ENCODE measurements at regions not wholly inside any gene's neighbourhood (a gene's known extent, or its start where the extent isn't known, plus 50 kb on each side); places are given as distances from the start of the nearest gene placed in this dataset.

DNA sequence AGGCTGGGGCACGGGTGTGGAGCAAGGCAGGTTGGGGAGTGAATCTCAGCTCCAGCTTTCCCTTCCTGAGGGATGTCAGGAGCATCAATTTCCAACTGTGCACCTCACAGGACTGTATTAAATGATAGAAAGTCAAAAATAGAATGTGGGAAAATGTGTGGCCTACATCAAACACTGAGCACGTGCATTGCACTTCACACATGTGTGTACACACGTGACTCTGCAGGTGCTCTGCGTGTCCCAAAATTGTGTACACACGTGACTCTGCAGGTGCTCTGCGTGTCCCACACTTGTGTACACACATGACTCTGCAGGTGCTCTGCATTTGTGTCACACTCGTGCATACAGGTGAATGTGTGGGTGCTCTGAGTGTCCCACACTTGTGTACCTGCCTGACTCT lies 577.2 kb upstream of the SALL3 start:
- TF ChIP-seq POLR2A (IDR thresholded peaks at IDR 0.05; ENCODE audit: low read length) (no peak), GATA1 (IDR thresholded peaks at IDR 0.05; ENCODE audit: low read depth, low read length) (no peak)

Data from erythroblast (primary cell).